ENCODE measurements at regions not wholly inside any gene's neighbourhood (a gene's known extent, or its start where the extent isn't known, plus 50 kb on each side); places are given as distances from the start of the nearest gene placed in this dataset.

GRCh38 chr4:83832110-83832825 is 296.4 kb downstream of the GPAT3 start:
- Histone ChIP-seq H4K5ac (ENCODE audit: low read depth, low read length) (no peak overlapping the region), H3K56ac (ENCODE audit: extremely low read depth, insufficient read depth, low read length) (no peak overlapping the region), H4K20me1 (ENCODE audit: insufficient read depth, low read length) (no peaks in the 10 kb centered on the region), H3K27me3 (ENCODE audit: control insufficient read depth, insufficient read depth, low read length) (no peaks in the 10 kb centered on the region), H2AK5ac (ENCODE audit: low read depth, low read length) (no peak overlapping the region), H2AFZ (replicated peaks; ENCODE audit: low read length, poor library complexity) (no peak overlapping the region), H3K4me2 (ENCODE audit: low read depth, low read length) (no peak overlapping the region), H3K9me3 (ENCODE audit: control insufficient read depth, insufficient read depth, low read length) (no peaks in the 10 kb centered on the region), H2BK15ac (ENCODE audit: low read depth, low read length) (no peak overlapping the region), H4K91ac (ENCODE audit: insufficient read depth, low read depth, low read length) (no peak overlapping the region), H3K27ac (ENCODE audit: insufficient read depth, low read length) (no peak overlapping the region), H3K18ac (ENCODE audit: low read depth, low read length) (no peak overlapping the region), H4K8ac (ENCODE audit: low read depth in 2 of 2, low read length in 2 of 2) (no peak overlapping the region), H2BK120ac (ENCODE audit: low read depth, low read length) (no peak overlapping the region), H3K14ac (replicated peaks; ENCODE audit: low read depth, low read length) (no peak overlapping the region), H2BK20ac (ENCODE audit: low read depth, low read length) (no peak overlapping the region), H2AK9ac (replicated peaks; ENCODE audit: low read depth, low read length, poor library complexity) (no peak overlapping the region), H3K36me3 (ENCODE audit: control insufficient read depth, insufficient read depth, low read length) (no peaks in the 10 kb centered on the region), H3K23ac (ENCODE audit: low read depth, low read length) (no peak overlapping the region), H3K4ac (ENCODE audit: low read depth, low read length) (no peak overlapping the region), H3K9me1 (ENCODE audit: insufficient read depth, low read length) (no peaks in the 10 kb centered on the region), H3K4me1 (ENCODE audit: control insufficient read depth, insufficient read depth, low read length) (no peaks in the 10 kb centered on the region), H3K9ac (ENCODE audit: low read depth, low read length) (no peak overlapping the region), H2BK5ac (ENCODE audit: low read depth, low read length, poor library complexity, severe bottlenecking) (no peak overlapping the region), H3K4me3 (ENCODE audit: insufficient read depth, low read depth, low read length) (no peak overlapping the region), H3K79me1 (ENCODE audit: low read depth in 1 of 2, low read length in 2 of 2) (no peaks in the 10 kb centered on the region)
- POLR2A ChIA-PET (ENCODE audit: unreplicated experiment), result no interaction called here
- WGBS, 2 experiments (ENCODE audit: extremely low coverage in 2 of 2, insufficient read length in 1 of 2), result 100% methylated on average over 1 of the region's 4 CpGs; no CpG with 5 or more reads in 1 of the 2 experiments
- dilution Hi-C loops (cut with HindIII; ENCODE audit: low sequenced_read_pairs, unreplicated experiment), result no loop called here
- BruUV-seq (replicated peaks), result no TSS peak
- in situ Hi-C loops (cut with MboI; ENCODE audit: low sequenced_read_pairs), result no loop called here
- TF ChIP-seq FOS (IDR thresholded peaks at IDR 0.05; ENCODE audit: low read depth, low read length) (no peak), POLR2A (IDR thresholded peaks at IDR 0.05; ENCODE audit: low read depth, low read length) (no peak), USF2 (IDR thresholded peaks at IDR 0.05; ENCODE audit: low read depth, low read length) (no peak), MAZ (IDR thresholded peaks at IDR 0.05; ENCODE audit: borderline replicate concordance, low read depth, low read length) (no peak)
- no peak for ATAC-seq (ENCODE audit: low read depth)
- intact Hi-C loops (cut with micrococcal nuclease), result no loop called here
- CTCF ChIA-PET, result interaction anchor here (1.0 kb wide), 1 partner anchor 19 kb away, joined by 4 read pairs; no protein-coding TSS in a partner anchor
- no peak for DNase-seq

Data from IMR-90 (cell line).